ENCODE measurements at regions not wholly inside any gene's neighbourhood (a gene's known extent, or its start where the extent isn't known, plus 50 kb on each side); places are given as distances from the start of the nearest gene placed in this dataset.

GRCh38 chr4:20623939-20624338 lies 76.3 kb upstream of the PACRGL start:
- no peaks in the 10 kb centered on the region for H4K20me1 ChIP-seq (replicated peaks; ENCODE audit: insufficient read depth)
- no peaks in the 10 kb centered on the region for H3K27me3 ChIP-seq (ENCODE audit: insufficient read depth)
- no peaks in the 10 kb centered on the region for H3F3A ChIP-seq (replicated peaks; ENCODE audit: low read depth)
- H3K9me2 ChIP-seq (ENCODE audit: insufficient read depth): no peaks in the 10 kb centered on the region; the same call in 1 of the 2 replicates
- Mint-ChIP-seq H3K27me3 (ENCODE audit: insufficient read depth, low read depth, poor library complexity) (no peaks in the 10 kb centered on the region), H3K4me3 (no peak overlapping the region), H3K4me1 (peaks cover 13% of the 10 kb centered on the region), H3K36me3 (ENCODE audit: low read depth) (0 out of 3 replicates have a peak, but pooled peaks cover 4% of the 10 kb centered on the region), H3K9me3 (no peaks in the 10 kb centered on the region; the same call in 2 of the 3 replicates), H3K27ac (no peak overlapping the region; the same call in 1 of the 2 replicates)
- H3K4me2 ChIP-seq: no peak overlapping the region
- H3K27ac ChIP-seq (ENCODE audit: low read depth): no peak overlapping the region
- no peak overlapping the region for H2AFZ ChIP-seq
- H3K36me3 ChIP-seq (ENCODE audit: insufficient read depth): no peaks in the 10 kb centered on the region
- H3K79me2 ChIP-seq (replicated peaks; ENCODE audit: insufficient read depth): no peaks in the 10 kb centered on the region
- DNase-seq (ENCODE audit: low spot score): no peak
- no peak overlapping the region for H3K4me3 ChIP-seq
- ATAC-seq: no peak
- no peak for TF ChIP-seq STAT1 (IDR thresholded peaks at IDR 0.05; ENCODE audit: unreplicated experiment)
- TF ChIP-seq REST (IDR thresholded peaks at IDR 0.05; ENCODE audit: unreplicated experiment): no peak
- no peak for TF ChIP-seq CREB1 (CRISPR knock-in tag; IDR thresholded peaks at IDR 0.05; ENCODE audit: low read depth)
- TF ChIP-seq CTCF (conservative IDR thresholded peaks at IDR 0.05; ENCODE audit: low read depth in 2 of 2): no peak
- TF ChIP-seq ZNF462 (CRISPR knock-in tag; IDR thresholded peaks at IDR 0.05): no peak
- no peak for TF ChIP-seq POLR2AphosphoS5 (IDR thresholded peaks at IDR 0.05; ENCODE audit: low read depth)
- TF ChIP-seq NANOG (IDR thresholded peaks at IDR 0.05; ENCODE audit: borderline replicate concordance): no peak
- TF ChIP-seq ETS1 (IDR thresholded peaks at IDR 0.05): no peak
- TF ChIP-seq JUNB (IDR thresholded peaks at IDR 0.05; ENCODE audit: unreplicated experiment): no peak
- TF ChIP-seq ZNF331 (CRISPR knock-in tag; IDR thresholded peaks at IDR 0.05; ENCODE audit: low read depth): no peak
- no peak for TF ChIP-seq ZNF114 (CRISPR knock-in tag; IDR thresholded peaks at IDR 0.05)
- TF ChIP-seq EZH2 (IDR thresholded peaks at IDR 0.05; ENCODE audit: low read depth, unreplicated experiment): no peak
- no peak for TF ChIP-seq EZH2phosphoT487 (IDR thresholded peaks at IDR 0.05; ENCODE audit: unreplicated experiment)
- H3K4me1 ChIP-seq (ENCODE audit: insufficient read depth): peaks cover 28% of the 10 kb centered on the region

Data from GM23338 (cell line).